Ishikawa (cell line): ENCODE measurements at regions not wholly inside any gene's neighbourhood (a gene's known extent, or its start where the extent isn't known, plus 50 kb on each side); places are given as distances from the start of the nearest gene placed in this dataset.

ENCODE experiments used
- CEBPB ChIP-seq: IDR thresholded peaks from 2 replicates; pipeline ENCODE4 v1.6.1; 2012
- CREB1 ChIP-seq: IDR thresholded peaks from 2 replicates; pipeline ENCODE4 v1.6.1; 2012; ENCODE audit warnings: low read depth
- EGR1 ChIP-seq: IDR thresholded peaks from 2 replicates; pipeline ENCODE4 v1.6.1; 2012
- EP300 ChIP-seq: IDR thresholded peaks from 2 replicates; pipeline ENCODE4 v1.6.1; 2012; ENCODE audit warnings: borderline replicate concordance
- FOXM1 ChIP-seq: IDR thresholded peaks from 2 replicates; pipeline ENCODE4 v1.6.1; 2012; ENCODE audit warnings: low read depth, borderline replicate concordance
- NFIC ChIP-seq: IDR thresholded peaks from 2 replicates; pipeline ENCODE4 v1.6.1; 2012
- RAD21 ChIP-seq: IDR thresholded peaks from 2 replicates; pipeline ENCODE4 v1.6.1; 2012; ENCODE audit warnings: low read depth
- TAF1 ChIP-seq: IDR thresholded peaks from 2 replicates; pipeline ENCODE4 v1.6.1; 2012; ENCODE audit warnings: low read depth, mild to moderate bottlenecking
- TCF12 ChIP-seq: IDR thresholded peaks from 2 replicates; pipeline ENCODE4 v1.6.1; 2012; ENCODE audit warnings: low read depth
- TEAD4 ChIP-seq: IDR thresholded peaks from 2 replicates; pipeline ENCODE4 v1.6.1; 2012
- YY1 ChIP-seq: IDR thresholded peaks from 2 replicates; pipeline ENCODE4 v1.6.1; 2012; ENCODE audit warnings: low read depth
- ZBTB7A ChIP-seq: IDR thresholded peaks from 2 replicates; pipeline ENCODE4 v1.6.1; 2012; ENCODE audit warnings: low read depth
- TF ChIP-seq, protein P1 (sequence below): IDR thresholded peaks from 2 replicates; pipeline ENCODE4 v1.6.1; 2012
- TF ChIP-seq, protein P2 (sequence below): IDR thresholded peaks from 2 replicates; pipeline ENCODE4 v1.6.1; 2012
- TF ChIP-seq, protein P3 (sequence below): IDR thresholded peaks from 2 replicates; pipeline ENCODE4 v1.6.1; 2012; ENCODE audit warnings: low read depth, mild to moderate bottlenecking

DNA sequence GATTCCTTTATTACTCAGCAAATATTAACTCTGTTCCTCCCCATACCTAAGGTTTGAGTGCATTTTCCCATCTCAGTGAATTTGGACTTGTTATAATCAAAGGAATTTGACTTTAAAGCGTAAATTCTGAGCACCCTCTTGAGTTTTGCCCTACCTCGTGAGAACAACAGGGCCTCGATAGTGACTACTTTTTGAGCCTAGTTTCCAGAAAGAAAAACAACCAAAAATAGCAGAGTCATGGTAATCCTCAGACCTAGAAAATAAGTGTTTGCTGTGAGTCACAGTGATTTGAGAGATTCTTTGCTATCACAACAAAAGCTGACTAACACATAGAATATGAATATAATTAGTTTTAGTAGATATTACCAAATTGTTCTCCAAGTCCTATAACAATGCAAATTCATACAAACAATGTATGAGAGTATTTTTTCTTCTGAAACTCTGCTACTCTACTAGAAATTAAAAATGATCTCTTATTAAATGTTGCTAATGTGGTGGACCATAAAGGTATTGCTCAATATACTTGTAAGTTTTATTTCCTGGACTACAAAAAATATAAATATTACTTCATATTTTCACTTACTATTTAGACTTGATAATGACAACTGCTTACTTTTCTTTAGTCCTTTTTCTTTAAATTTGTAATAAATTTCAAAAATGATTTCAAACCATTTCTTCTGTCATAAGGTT, 759.7 kb downstream of the BRINP1 start:
- TF ChIP-seq ZBTB7A (no peak), EGR1 (no peak), RAD21 (no peak), FOXM1 (no peak), CREB1 (no peak), TEAD4 (no peak), NFIC (no peak), CEBPB (no peak), TAF1 (no peak), YY1 (no peak), EP300 (no peak)
- TF ChIP-seq, protein P1, sequence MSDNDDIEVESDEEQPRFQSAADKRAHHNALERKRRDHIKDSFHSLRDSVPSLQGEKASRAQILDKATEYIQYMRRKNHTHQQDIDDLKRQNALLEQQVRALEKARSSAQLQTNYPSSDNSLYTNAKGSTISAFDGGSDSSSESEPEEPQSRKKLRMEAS: no peak
- TF ChIP-seq, protein P2, sequence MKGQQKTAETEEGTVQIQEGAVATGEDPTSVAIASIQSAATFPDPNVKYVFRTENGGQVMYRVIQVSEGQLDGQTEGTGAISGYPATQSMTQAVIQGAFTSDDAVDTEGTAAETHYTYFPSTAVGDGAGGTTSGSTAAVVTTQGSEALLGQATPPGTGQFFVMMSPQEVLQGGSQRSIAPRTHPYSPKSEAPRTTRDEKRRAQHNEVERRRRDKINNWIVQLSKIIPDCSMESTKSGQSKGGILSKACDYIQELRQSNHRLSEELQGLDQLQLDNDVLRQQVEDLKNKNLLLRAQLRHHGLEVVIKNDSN: no peak
- TF ChIP-seq, protein P3, sequence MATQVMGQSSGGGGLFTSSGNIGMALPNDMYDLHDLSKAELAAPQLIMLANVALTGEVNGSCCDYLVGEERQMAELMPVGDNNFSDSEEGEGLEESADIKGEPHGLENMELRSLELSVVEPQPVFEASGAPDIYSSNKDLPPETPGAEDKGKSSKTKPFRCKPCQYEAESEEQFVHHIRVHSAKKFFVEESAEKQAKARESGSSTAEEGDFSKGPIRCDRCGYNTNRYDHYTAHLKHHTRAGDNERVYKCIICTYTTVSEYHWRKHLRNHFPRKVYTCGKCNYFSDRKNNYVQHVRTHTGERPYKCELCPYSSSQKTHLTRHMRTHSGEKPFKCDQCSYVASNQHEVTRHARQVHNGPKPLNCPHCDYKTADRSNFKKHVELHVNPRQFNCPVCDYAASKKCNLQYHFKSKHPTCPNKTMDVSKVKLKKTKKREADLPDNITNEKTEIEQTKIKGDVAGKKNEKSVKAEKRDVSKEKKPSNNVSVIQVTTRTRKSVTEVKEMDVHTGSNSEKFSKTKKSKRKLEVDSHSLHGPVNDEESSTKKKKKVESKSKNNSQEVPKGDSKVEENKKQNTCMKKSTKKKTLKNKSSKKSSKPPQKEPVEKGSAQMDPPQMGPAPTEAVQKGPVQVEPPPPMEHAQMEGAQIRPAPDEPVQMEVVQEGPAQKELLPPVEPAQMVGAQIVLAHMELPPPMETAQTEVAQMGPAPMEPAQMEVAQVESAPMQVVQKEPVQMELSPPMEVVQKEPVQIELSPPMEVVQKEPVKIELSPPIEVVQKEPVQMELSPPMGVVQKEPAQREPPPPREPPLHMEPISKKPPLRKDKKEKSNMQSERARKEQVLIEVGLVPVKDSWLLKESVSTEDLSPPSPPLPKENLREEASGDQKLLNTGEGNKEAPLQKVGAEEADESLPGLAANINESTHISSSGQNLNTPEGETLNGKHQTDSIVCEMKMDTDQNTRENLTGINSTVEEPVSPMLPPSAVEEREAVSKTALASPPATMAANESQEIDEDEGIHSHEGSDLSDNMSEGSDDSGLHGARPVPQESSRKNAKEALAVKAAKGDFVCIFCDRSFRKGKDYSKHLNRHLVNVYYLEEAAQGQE: no peak

DNA sequence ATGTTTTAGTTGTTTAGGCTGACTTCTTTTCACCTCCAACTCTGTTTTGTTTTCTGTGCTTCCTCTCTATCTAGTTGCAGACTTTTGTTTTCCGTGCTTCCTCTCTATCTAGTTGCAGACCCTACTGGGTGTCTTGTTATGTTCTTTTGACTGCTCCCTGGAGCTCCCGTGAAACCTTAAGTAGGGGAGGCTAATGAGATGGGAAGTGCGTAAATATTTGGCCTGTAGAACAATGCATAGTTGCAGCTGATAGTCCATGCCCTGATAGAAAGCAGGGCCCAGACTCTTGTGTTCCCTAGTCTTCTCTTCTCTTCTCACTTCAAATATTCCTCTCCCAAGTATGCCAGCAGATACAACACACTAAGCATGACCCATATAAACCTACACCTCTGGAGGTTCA, 757.0 kb downstream of the BRINP1 start:
- TF ChIP-seq EGR1: no peak
- TF ChIP-seq RAD21: no peak
- TF ChIP-seq, protein P1: no peak

DNA sequence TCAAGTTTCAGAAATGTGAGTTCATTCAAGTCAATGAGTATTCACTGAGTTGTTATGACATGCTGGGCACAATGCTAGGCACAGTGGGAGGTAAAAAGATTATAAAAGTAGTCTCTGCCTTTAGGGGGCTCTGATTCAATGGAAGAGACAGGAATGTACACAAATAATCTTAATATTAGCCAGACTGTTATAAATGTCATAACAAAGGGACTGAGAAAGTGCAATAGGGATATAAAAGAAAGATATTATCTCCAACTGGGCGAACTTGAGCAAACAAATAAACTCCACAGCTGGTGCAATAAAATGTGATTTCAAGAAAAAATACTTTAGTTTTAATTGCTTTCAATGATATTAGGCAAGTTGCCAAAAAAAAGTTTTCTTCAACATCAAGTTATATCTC, 755.2 kb downstream of the BRINP1 start:
- TF ChIP-seq EGR1 (no peak), NFIC (no peak), TAF1 (no peak), RAD21 (no peak), TEAD4 (no peak), YY1 (no peak)

DNA sequence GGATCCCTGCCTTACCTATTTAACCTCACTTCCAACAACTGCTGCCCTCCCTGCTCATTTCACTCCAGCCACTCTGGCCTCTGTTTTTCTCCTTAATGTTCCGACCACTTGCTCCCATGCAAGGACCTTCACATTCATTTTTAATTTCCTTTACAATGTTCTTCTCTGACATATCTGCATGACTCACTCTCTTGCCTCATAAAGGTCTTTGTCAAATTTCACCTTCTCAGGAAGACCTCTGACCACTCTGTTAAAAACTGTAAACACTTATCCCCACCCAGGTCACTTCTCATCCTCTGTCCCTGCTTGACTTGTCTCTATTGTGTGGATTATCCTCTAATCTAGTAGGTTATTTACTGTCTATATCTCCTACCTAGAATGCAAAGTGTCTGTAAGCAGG, 751.2 kb downstream of the BRINP1 start:
- no peak for TF ChIP-seq RAD21
- no peak for TF ChIP-seq CEBPB
- no peak for TF ChIP-seq YY1
- TF ChIP-seq TEAD4: no peak

DNA sequence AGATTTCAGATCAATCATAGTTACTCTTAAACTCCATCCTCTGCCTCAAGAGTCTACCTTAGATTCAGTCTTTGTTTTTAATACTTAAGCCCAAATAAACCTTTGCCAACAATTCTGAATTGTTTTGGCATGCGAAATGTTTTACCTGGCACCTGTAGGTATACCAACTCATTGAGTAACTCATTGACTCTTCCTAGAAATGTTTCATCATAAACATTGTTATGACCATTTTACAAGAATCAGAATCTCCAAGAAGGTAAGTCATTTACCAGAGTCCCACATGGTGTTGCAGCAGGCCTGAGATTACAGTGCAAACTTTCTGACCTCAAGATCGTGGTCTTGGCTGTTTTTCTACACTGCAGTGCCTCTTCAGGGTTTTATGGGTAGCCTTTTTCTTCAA, 750.4 kb downstream of the BRINP1 start:
- no peak for TF ChIP-seq ZBTB7A
- TF ChIP-seq TCF12: no peak
- TF ChIP-seq, protein P3: no peak
- TF ChIP-seq TAF1: no peak
- TF ChIP-seq, protein P2: no peak
- no peak for TF ChIP-seq NFIC

DNA sequence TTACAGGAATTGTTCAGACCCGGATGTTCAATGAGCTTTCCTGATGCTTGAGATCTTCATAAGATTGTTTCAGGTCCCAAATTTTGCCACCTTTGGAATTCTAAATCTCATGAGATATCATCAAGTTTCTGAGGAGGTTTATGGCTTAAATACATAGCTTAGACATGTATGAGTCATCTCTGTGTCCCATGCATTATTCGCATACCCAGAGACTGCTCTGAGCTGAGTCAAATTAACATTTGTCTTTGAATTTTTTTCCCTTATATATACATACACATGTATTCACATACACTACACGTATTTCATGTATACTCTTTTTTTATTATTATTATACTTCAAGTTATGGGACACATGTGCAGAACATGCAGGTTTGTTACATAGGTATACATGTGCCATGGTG, 744.6 kb downstream of the BRINP1 start:
- no peak for TF ChIP-seq NFIC

DNA sequence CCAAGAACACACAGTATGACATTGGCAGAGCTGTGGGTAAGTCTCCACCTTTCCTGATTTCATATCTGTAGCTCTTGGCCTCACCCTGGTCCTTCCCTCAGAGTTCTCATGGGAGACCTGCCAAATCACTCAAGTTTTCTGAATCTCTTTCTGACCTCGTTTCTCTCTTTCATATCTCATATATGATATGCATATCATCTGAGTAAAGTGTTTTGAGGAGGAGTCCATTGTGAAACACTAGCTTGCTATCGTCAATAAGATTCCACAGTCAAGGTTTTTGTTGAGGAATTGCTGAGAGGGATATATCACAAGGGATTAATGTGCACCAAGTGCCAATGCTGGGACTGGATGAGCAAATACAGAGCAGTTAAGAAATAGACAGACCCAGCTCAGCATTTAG, 739.2 kb downstream of the BRINP1 start:
- TF ChIP-seq EP300 (no peak), NFIC (no peak), TAF1 (no peak), CEBPB (no peak), TEAD4 (no peak), TCF12 (no peak), CREB1 (no peak), ZBTB7A (no peak), FOXM1 (no peak), YY1 (no peak), RAD21 (no peak), EGR1 (no peak)
- TF ChIP-seq, protein P1: no peak
- TF ChIP-seq, protein P3: no peak
- TF ChIP-seq, protein P2: no peak
